ENCODE measurements at regions not wholly inside any gene's neighbourhood (a gene's known extent, or its start where the extent isn't known, plus 50 kb on each side); places are given as distances from the start of the nearest gene placed in this dataset.

GRCh38 chr3:118846176-118846575, 188.5 kb downstream of the IGSF11 start:
- no peaks in the 10 kb centered on the region for H3K9me3 ChIP-seq
- H3K4me3 ChIP-seq = no peak overlapping the region
- DNase-seq (no peak), ATAC-seq (no peak)
- H3K27ac ChIP-seq = no peak overlapping the region
- H3K36me3 ChIP-seq = no peaks in the 10 kb centered on the region
- H3K4me1 ChIP-seq = no peaks in the 10 kb centered on the region
- H3K27me3 ChIP-seq = no peaks in the 10 kb centered on the region
- no peak for TF ChIP-seq CTCF (IDR thresholded peaks at IDR 0.05)
- no peak for TF ChIP-seq POLR2A (IDR thresholded peaks at IDR 0.05)
- WGBS (ENCODE audit: insufficient coverage, low coverage, low lambda C conversion rate, missing lambda C conversion rate) = 40% methylated on average over 1 of the region's 7 CpGs
- intact Hi-C loops (cut with DNase I) = no loop called here

Small RNAs in the stretch of these regions (microRNA-seq; reads per million reads assigned to microRNA genes)
- gene MIR4447 = 0 reads per million in 2 donors

Small RNAs in the stretch of these regions (small RNA-seq; reads per million reads assigned to genes)
- gene MIR4447 (0 reads per million in 2 experiments), gene RF01884 (0 reads per million in 2 experiments), gene RNU5E-8P (0 to 0.13 reads per million in 2 experiments), gene RNU6-1200P (0 reads per million in 2 experiments)

Data from right lobe of liver (tissue), 6 donors.